ENCODE measurements at regions not wholly inside any gene's neighbourhood (a gene's known extent, or its start where the extent isn't known, plus 50 kb on each side); places are given as distances from the start of the nearest gene placed in this dataset.

GRCh38 chr12:24409868-24410267 lies 460.4 kb upstream of the SOX5 start:
- H2AFZ ChIP-seq (ENCODE audit: low read depth, low read length, severe bottlenecking) = no peak overlapping the region
- H4K20me1 ChIP-seq (ENCODE audit: low read depth, low read length) = no peaks in the 10 kb centered on the region
- no peak overlapping the region for H3K4me2 ChIP-seq (ENCODE audit: low read depth, low read length, poor library complexity, severe bottlenecking)
- no peak overlapping the region for H3K4me3 ChIP-seq (ENCODE audit: insufficient read depth, low read length, poor library complexity, severe bottlenecking)
- no peak overlapping the region for H3K9ac ChIP-seq (ENCODE audit: low read length)
- no peaks in the 10 kb centered on the region for H3K27me3 ChIP-seq (ENCODE audit: low read length)
- no peaks in the 10 kb centered on the region for H3K9me3 ChIP-seq (ENCODE audit: insufficient read depth, low read length)
- H3K79me2 ChIP-seq (ENCODE audit: insufficient read depth, low read length) = no peaks in the 10 kb centered on the region
- H3K9me2 ChIP-seq (replicated peaks; ENCODE audit: insufficient read depth, low read length) = no peaks in the 10 kb centered on the region
- H3F3A ChIP-seq (ENCODE audit: insufficient read depth) = no peaks in the 10 kb centered on the region
- H3K27ac ChIP-seq (ENCODE audit: low read depth, low read length) = no peak overlapping the region
- no peaks in the 10 kb centered on the region for H3K36me3 ChIP-seq (ENCODE audit: low read length)
- TF ChIP-seq CTCF (IDR thresholded peaks at IDR 0.05; ENCODE audit: insufficient read depth, low read length, poor library complexity, severe bottlenecking) (no peak), EZH2phosphoT487 (conservative IDR thresholded peaks at IDR 0.05; ENCODE audit: low read length) (no peak)

GRCh38 chr12:24408305-24408704 lies 458.8 kb upstream of the SOX5 start:
- H3K9ac ChIP-seq (ENCODE audit: low read length) = no peak overlapping the region
- H3K9me2 ChIP-seq (replicated peaks; ENCODE audit: insufficient read depth, low read length) = no peaks in the 10 kb centered on the region
- no peaks in the 10 kb centered on the region for H3K27me3 ChIP-seq (ENCODE audit: low read length)
- H3K27ac ChIP-seq (ENCODE audit: low read depth, low read length) = no peak overlapping the region
- H2AFZ ChIP-seq (ENCODE audit: low read depth, low read length, severe bottlenecking) = no peak overlapping the region
- no peaks in the 10 kb centered on the region for H3K36me3 ChIP-seq (ENCODE audit: low read length)
- no peaks in the 10 kb centered on the region for H3K79me2 ChIP-seq (ENCODE audit: insufficient read depth, low read length)
- no peak overlapping the region for H3K4me3 ChIP-seq (ENCODE audit: insufficient read depth, low read length, poor library complexity, severe bottlenecking)
- no peaks in the 10 kb centered on the region for H3K9me3 ChIP-seq (ENCODE audit: insufficient read depth, low read length)
- no peaks in the 10 kb centered on the region for H4K20me1 ChIP-seq (ENCODE audit: low read depth, low read length)
- H3F3A ChIP-seq (ENCODE audit: insufficient read depth) = no peaks in the 10 kb centered on the region
- H3K4me2 ChIP-seq (ENCODE audit: low read depth, low read length, poor library complexity, severe bottlenecking) = no peak overlapping the region
- TF ChIP-seq CTCF (IDR thresholded peaks at IDR 0.05; ENCODE audit: insufficient read depth, low read length, poor library complexity, severe bottlenecking) (no peak), EZH2phosphoT487 (conservative IDR thresholded peaks at IDR 0.05; ENCODE audit: low read length) (no peak)

- Histone ChIP-seq H3K9me3 (ENCODE audit: insufficient read depth, low read length) (no peaks in the 10 kb centered on the region), H3K4me3 (ENCODE audit: insufficient read depth, low read length, poor library complexity, severe bottlenecking) (no peak overlapping the region), H3K4me2 (ENCODE audit: low read depth, low read length, poor library complexity, severe bottlenecking) (no peak overlapping the region), H3K36me3 (ENCODE audit: low read length) (no peaks in the 10 kb centered on the region), H3K27me3 (ENCODE audit: low read length) (no peaks in the 10 kb centered on the region), H2AFZ (ENCODE audit: low read depth, low read length, severe bottlenecking) (no peak overlapping the region), H4K20me1 (ENCODE audit: low read depth, low read length) (no peaks in the 10 kb centered on the region), H3F3A (ENCODE audit: insufficient read depth) (no peaks in the 10 kb centered on the region), H3K27ac (ENCODE audit: low read depth, low read length) (no peak overlapping the region), H3K79me2 (ENCODE audit: insufficient read depth, low read length) (no peaks in the 10 kb centered on the region), H3K9me2 (replicated peaks; ENCODE audit: insufficient read depth, low read length) (no peaks in the 10 kb centered on the region), H3K9ac (ENCODE audit: low read length) (no peak overlapping the region)
- TF ChIP-seq EZH2phosphoT487 (conservative IDR thresholded peaks at IDR 0.05; ENCODE audit: low read length) (no peak), CTCF (IDR thresholded peaks at IDR 0.05; ENCODE audit: insufficient read depth, low read length, poor library complexity, severe bottlenecking) (no peak)
Observed at GRCh38 chr12:24407884-24408283, 458.4 kb upstream of the SOX5 start.
